ENCODE measurements at regions not wholly inside any gene's neighbourhood (a gene's known extent, or its start where the extent isn't known, plus 50 kb on each side); places are given as distances from the start of the nearest gene placed in this dataset.

- H3K27me3 ChIP-seq (ENCODE audit: insufficient read depth, low read length): no peaks in the 10 kb centered on the region
- peaks cover 1% of the 10 kb centered on the region for H3K9me3 ChIP-seq (ENCODE audit: low read length)
- H3K4me3 ChIP-seq (ENCODE audit: low read length): no peak overlapping the region
- H3K36me3 ChIP-seq (ENCODE audit: insufficient read depth, low read length): no peaks in the 10 kb centered on the region
- H2AFZ ChIP-seq (ENCODE audit: low read depth, low read length): no peak overlapping the region
- H3K4me1 ChIP-seq (ENCODE audit: insufficient read depth, low read length): peaks cover 6% of the 10 kb centered on the region
Measured at GRCh38 chr6:163719028-163719742, 304.7 kb downstream of the QKI start.

GRCh38 chr6:163718537-163718936, 304.0 kb downstream of the QKI start:
- H3K36me3 ChIP-seq (ENCODE audit: insufficient read depth, low read length): no peaks in the 10 kb centered on the region
- H2AFZ ChIP-seq (ENCODE audit: low read depth, low read length): no peak overlapping the region

DNA sequence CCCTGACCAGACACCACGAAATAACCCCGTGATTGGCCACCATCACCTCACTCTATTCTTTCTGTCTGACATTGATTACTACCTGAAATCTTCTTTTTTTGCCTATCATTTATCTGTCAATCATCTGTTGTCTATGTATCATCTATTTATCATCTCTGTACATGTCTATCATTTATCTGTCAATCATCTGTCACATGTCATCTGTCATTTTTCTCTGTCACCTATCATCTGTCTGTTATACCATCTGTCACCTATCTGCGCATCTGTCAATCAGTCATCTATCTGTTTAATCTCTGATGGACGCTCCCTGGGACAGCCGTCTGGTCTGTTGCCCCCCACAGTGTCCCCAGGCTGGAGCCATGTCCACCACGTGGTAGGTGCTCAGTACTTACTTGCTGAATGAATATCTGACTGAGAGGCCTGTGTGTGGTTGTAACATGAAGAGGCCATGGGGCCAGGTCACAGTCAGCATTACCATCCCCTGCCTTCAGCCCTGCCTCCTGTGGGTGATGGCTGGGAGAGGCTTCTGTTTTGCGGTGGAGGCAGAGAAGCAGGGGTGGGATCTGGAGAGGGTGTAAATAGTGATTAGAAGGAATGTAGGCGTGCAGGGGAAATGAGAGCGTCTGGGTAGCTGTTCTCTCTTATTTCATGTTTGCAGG, 302.7 kb downstream of the QKI start:
- Histone ChIP-seq H3K27me3 (ENCODE audit: insufficient read depth, low read length) (no peaks in the 10 kb centered on the region), H3K9me3 (ENCODE audit: low read length) (peaks cover 1% of the 10 kb centered on the region), H3K36me3 (ENCODE audit: insufficient read depth, low read length) (no peaks in the 10 kb centered on the region), H3K4me3 (ENCODE audit: low read length) (no peak overlapping the region), H2AFZ (ENCODE audit: low read depth, low read length) (no peak overlapping the region), H3K4me1 (ENCODE audit: insufficient read depth, low read length) (peaks cover 6% of the 10 kb centered on the region)

More at GRCh38 chr6:163718537-163718936, 304.0 kb downstream of the QKI start:
- Histone ChIP-seq H3K9me3 (ENCODE audit: low read length) (peaks cover 1% of the 10 kb centered on the region), H3K27me3 (ENCODE audit: insufficient read depth, low read length) (no peaks in the 10 kb centered on the region), H3K4me1 (ENCODE audit: insufficient read depth, low read length) (peaks cover 6% of the 10 kb centered on the region), H3K4me3 (ENCODE audit: low read length) (no peak overlapping the region)

DNA sequence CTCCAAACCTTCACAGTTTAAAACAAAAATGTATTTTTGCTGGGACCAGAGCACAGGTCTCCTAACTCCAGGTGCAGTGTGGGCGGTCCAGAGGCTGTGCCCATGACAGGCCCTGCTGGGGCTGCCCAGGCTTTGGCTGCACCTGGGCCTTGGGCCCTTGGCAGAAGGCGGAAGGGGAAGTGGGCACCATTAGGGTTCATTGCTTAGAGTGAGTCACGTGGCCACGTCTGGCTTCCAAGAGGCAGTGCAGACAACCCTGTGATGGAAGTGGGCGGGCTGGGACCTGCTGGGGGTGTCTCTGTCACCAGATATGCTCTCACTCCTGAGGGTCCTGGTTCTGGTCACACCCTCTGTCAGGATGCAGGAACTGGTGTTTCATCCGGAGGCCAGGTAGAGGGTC, 302.2 kb downstream of the QKI start:
- H3K4me3 ChIP-seq (ENCODE audit: low read length): no peak overlapping the region
- no peaks in the 10 kb centered on the region for H3K27me3 ChIP-seq (ENCODE audit: insufficient read depth, low read length)
- H2AFZ ChIP-seq (ENCODE audit: low read depth, low read length): no peak overlapping the region
- no peaks in the 10 kb centered on the region for H3K36me3 ChIP-seq (ENCODE audit: insufficient read depth, low read length)
- H3K4me1 ChIP-seq (ENCODE audit: insufficient read depth, low read length): peaks cover under 1% of the 10 kb centered on the region
- peaks cover 1% of the 10 kb centered on the region for H3K9me3 ChIP-seq (ENCODE audit: low read length)

DNA sequence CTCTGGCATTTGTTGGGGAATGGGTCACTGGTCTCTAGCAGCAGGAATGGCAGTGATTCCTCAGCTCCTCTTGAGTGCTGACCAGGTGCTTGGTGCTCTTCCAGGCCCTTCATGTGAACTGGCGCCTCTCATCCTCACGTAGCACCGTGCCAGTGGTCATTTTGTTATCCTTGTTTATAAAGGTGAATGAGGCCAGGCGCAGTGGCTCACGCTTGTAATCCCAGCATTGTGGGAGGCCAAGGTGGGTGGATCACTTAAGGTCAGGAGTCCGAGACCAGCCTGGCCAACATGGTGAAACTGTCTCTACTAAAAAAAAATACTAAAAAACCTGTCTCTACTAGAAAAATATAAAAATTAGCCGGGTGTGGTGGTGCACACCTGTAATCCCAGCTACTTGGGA, 301.3 kb downstream of the QKI start:
- Histone ChIP-seq H3K36me3 (ENCODE audit: insufficient read depth, low read length) (no peaks in the 10 kb centered on the region), H3K9me3 (ENCODE audit: low read length) (peaks cover 1% of the 10 kb centered on the region), H3K4me3 (ENCODE audit: low read length) (no peak overlapping the region), H2AFZ (ENCODE audit: low read depth, low read length) (no peak overlapping the region), H3K4me1 (ENCODE audit: insufficient read depth, low read length) (no peaks in the 10 kb centered on the region), H3K27me3 (ENCODE audit: insufficient read depth, low read length) (no peaks in the 10 kb centered on the region)

- Histone ChIP-seq H2AFZ (ENCODE audit: low read depth, low read length) (no peak overlapping the region), H3K36me3 (ENCODE audit: insufficient read depth, low read length) (no peaks in the 10 kb centered on the region)
Measured at GRCh38 chr6:163714179-163714578, 299.7 kb downstream of the QKI start.

GRCh38 chr6:163712981-163713380, 298.5 kb downstream of the QKI start:
- H2AFZ ChIP-seq (ENCODE audit: low read depth, low read length): no peak overlapping the region

More at GRCh38 chr6:163714179-163714578, 299.7 kb downstream of the QKI start:
- Histone ChIP-seq H3K27me3 (ENCODE audit: insufficient read depth, low read length) (no peaks in the 10 kb centered on the region), H3K9me3 (ENCODE audit: low read length) (peaks cover 1% of the 10 kb centered on the region), H3K4me3 (ENCODE audit: low read length) (no peak overlapping the region), H3K4me1 (ENCODE audit: insufficient read depth, low read length) (no peaks in the 10 kb centered on the region)

GRCh38 chr6:163712566-163712961, 298.0 kb downstream of the QKI start:
- Histone ChIP-seq H3K27me3 (ENCODE audit: insufficient read depth, low read length) (no peaks in the 10 kb centered on the region), H2AFZ (ENCODE audit: low read depth, low read length) (no peak overlapping the region), H3K9me3 (ENCODE audit: low read length) (peaks cover 1% of the 10 kb centered on the region), H3K36me3 (ENCODE audit: insufficient read depth, low read length) (no peaks in the 10 kb centered on the region), H3K4me3 (ENCODE audit: low read length) (no peak overlapping the region), H3K4me1 (ENCODE audit: insufficient read depth, low read length) (no peaks in the 10 kb centered on the region)

More at GRCh38 chr6:163712981-163713380, 298.5 kb downstream of the QKI start:
- no peaks in the 10 kb centered on the region for H3K4me1 ChIP-seq (ENCODE audit: insufficient read depth, low read length)
- H3K4me3 ChIP-seq (ENCODE audit: low read length): no peak overlapping the region
- H3K36me3 ChIP-seq (ENCODE audit: insufficient read depth, low read length): no peaks in the 10 kb centered on the region
- H3K27me3 ChIP-seq (ENCODE audit: insufficient read depth, low read length): no peaks in the 10 kb centered on the region
- peaks cover 1% of the 10 kb centered on the region for H3K9me3 ChIP-seq (ENCODE audit: low read length)

- H3K4me1 ChIP-seq (ENCODE audit: insufficient read depth, low read length): no peaks in the 10 kb centered on the region
- H2AFZ ChIP-seq (ENCODE audit: low read depth, low read length): no peak overlapping the region
- peaks cover 1% of the 10 kb centered on the region for H3K9me3 ChIP-seq (ENCODE audit: low read length)
- H3K4me3 ChIP-seq (ENCODE audit: low read length): no peak overlapping the region
- H3K36me3 ChIP-seq (ENCODE audit: insufficient read depth, low read length): no peaks in the 10 kb centered on the region
- H3K27me3 ChIP-seq (ENCODE audit: insufficient read depth, low read length): no peaks in the 10 kb centered on the region
Measured at GRCh38 chr6:163711615-163712565, 297.4 kb downstream of the QKI start.

- no peaks in the 10 kb centered on the region for H3K27me3 ChIP-seq (ENCODE audit: insufficient read depth, low read length)
- no peaks in the 10 kb centered on the region for H3K4me1 ChIP-seq (ENCODE audit: insufficient read depth, low read length)
- no peak overlapping the region for H2AFZ ChIP-seq (ENCODE audit: low read depth, low read length)
- no peaks in the 10 kb centered on the region for H3K36me3 ChIP-seq (ENCODE audit: insufficient read depth, low read length)
- no peaks in the 10 kb centered on the region for H3K9me3 ChIP-seq (ENCODE audit: low read length)
- H3K4me3 ChIP-seq (ENCODE audit: low read length): no peak overlapping the region
Measured at GRCh38 chr6:163710532-163711470, 296.3 kb downstream of the QKI start.

DNA sequence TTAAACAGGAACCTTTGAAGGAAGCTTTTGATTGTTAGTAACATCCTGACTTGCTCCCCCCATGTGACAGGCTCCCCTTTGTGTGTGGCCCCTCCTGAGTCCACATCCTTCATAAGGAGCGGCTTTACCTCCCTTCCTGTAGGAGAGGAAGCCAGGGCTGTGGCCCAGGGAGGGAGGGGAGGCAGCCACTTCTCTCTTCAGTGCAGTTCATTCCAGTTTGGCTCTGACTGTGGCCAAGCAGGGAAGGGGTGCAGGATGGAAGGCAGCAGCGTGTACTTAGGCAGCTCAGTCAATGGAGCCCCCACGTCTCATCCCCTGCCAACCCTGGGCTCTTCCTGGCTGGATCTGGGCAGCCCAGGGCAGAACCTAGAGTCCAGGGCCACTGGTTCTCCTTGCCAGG, 295.2 kb downstream of the QKI start:
- H3K27me3 ChIP-seq (ENCODE audit: insufficient read depth, low read length): no peaks in the 10 kb centered on the region
- H2AFZ ChIP-seq (ENCODE audit: low read depth, low read length): no peak overlapping the region
- H3K9me3 ChIP-seq (ENCODE audit: low read length): no peaks in the 10 kb centered on the region
- H3K4me1 ChIP-seq (ENCODE audit: insufficient read depth, low read length): no peaks in the 10 kb centered on the region
- no peaks in the 10 kb centered on the region for H3K36me3 ChIP-seq (ENCODE audit: insufficient read depth, low read length)
- no peak overlapping the region for H3K4me3 ChIP-seq (ENCODE audit: low read length)

DNA sequence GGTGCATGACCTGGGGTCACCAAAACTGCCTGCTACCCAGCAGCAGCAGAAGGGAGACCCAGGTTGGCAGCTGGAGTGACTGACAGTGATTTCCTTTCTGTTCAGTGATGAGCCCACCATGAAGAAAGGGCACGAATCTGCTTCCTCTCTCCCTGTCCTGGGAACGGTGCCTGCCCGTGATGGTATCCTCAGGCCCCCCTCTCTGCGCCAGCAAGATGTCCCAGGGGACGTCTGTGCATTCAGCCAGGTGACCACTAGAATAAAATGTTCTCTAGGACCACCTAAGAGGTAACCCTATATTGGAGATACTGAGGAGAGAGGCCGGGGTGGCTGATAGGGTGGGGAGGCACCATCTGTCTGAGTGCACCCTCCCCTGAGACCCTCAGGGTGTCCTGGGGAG, 294.7 kb downstream of the QKI start:
- no peaks in the 10 kb centered on the region for H3K27me3 ChIP-seq (ENCODE audit: insufficient read depth, low read length)
- no peak overlapping the region for H3K4me3 ChIP-seq (ENCODE audit: low read length)
- no peak overlapping the region for H2AFZ ChIP-seq (ENCODE audit: low read depth, low read length)
- no peaks in the 10 kb centered on the region for H3K9me3 ChIP-seq (ENCODE audit: low read length)
- no peaks in the 10 kb centered on the region for H3K4me1 ChIP-seq (ENCODE audit: insufficient read depth, low read length)
- no peaks in the 10 kb centered on the region for H3K36me3 ChIP-seq (ENCODE audit: insufficient read depth, low read length)

Measured in neuron (in vitro differentiated cells).